Astrocyte (in vitro differentiated cells and primary cell): ENCODE measurements at regions not wholly inside any gene's neighbourhood (a gene's known extent, or its start where the extent isn't known, plus 50 kb on each side); places are given as distances from the start of the nearest gene placed in this dataset.

Experiments used
- DNase-seq: peaks from one replicate; pipeline ENCODE4 v3.0.0-alpha.2; 2010; ENCODE audit warnings: low read depth
- FAIRE-seq: peaks from 2 replicates; lab custom pipeline; 2011; peaks lifted over from hg19 to GRCh38; lab: Jason Lieb, UNC
- H2AFZ ChIP-seq: 2 replicates; pipeline ENCODE4 v1.6.0; 2012; ENCODE audit warnings: low read depth, low read length, inconsistent platforms
- H3K27ac ChIP-seq: 2 replicates; pipeline ENCODE4 v1.5.1; 2011; ENCODE audit warnings: low read depth, low read length, inconsistent platforms
- H3K27me3 ChIP-seq: 2 replicates; pipeline ENCODE4 v1.6.0; 2011; ENCODE audit warnings: low read length, inconsistent platforms; ENCODE audit not compliant: insufficient read depth
- H3K36me3 ChIP-seq: 2 replicates; pipeline ENCODE4 v1.5.1; 2011; ENCODE audit warnings: low read length, inconsistent platforms; ENCODE audit not compliant: insufficient read depth
- H3K4me1 ChIP-seq: 2 replicates; pipeline ENCODE4 v1.5.1; 2011; ENCODE audit warnings: low read length, inconsistent platforms; ENCODE audit not compliant: insufficient read depth
- H3K4me2 ChIP-seq: 2 replicates; pipeline ENCODE4 v1.6.0; 2012; ENCODE audit warnings: low read length, inconsistent platforms
- H3K4me3 ChIP-seq: 2 replicates; pipeline ENCODE4 v1.5.1; 2011; ENCODE audit warnings: low read depth, mild to moderate bottlenecking, low read length, inconsistent platforms; ENCODE audit not compliant: insufficient read depth
- H3K79me2 ChIP-seq: 2 replicates; pipeline ENCODE4 v1.6.0; 2012; ENCODE audit warnings: mild to moderate bottlenecking, low read length, inconsistent platforms; ENCODE audit not compliant: insufficient read depth
- H3K9ac ChIP-seq: 2 replicates; pipeline ENCODE4 v1.6.0; 2012; ENCODE audit warnings: mild to moderate bottlenecking, low read length, inconsistent platforms
- H3K9me3 ChIP-seq: 2 replicates; pipeline ENCODE4 v1.5.1; 2012; ENCODE audit warnings: low read depth, mild to moderate bottlenecking, low read length, inconsistent platforms; ENCODE audit not compliant: insufficient read depth
- H4K20me1 ChIP-seq: 2 replicates; pipeline ENCODE4 v1.6.0; 2012; ENCODE audit warnings: low read length, inconsistent platforms; ENCODE audit not compliant: insufficient read depth
- H3K27ac Mint-ChIP-seq: one replicate; pipeline ENCODE4 v1.8.0; 2021; ENCODE audit warnings: mild to moderate bottlenecking, mixed read lengths; ENCODE audit not compliant: unreplicated experiment
- H3K27me3 Mint-ChIP-seq: one replicate; pipeline ENCODE4 v1.8.0; 2021; ENCODE audit warnings: low read depth, mixed read lengths; ENCODE audit not compliant: unreplicated experiment
- H3K36me3 Mint-ChIP-seq: one replicate; pipeline ENCODE4 v1.8.0; 2021; ENCODE audit warnings: low read depth, mixed read lengths; ENCODE audit not compliant: unreplicated experiment
- H3K4me1 Mint-ChIP-seq: one replicate; pipeline ENCODE4 v1.8.0; 2021; ENCODE audit warnings: low read depth, mixed read lengths; ENCODE audit not compliant: unreplicated experiment
- H3K4me3 Mint-ChIP-seq: one replicate; pipeline ENCODE4 v1.8.0; 2021; ENCODE audit warnings: mild to moderate bottlenecking, moderate library complexity, mixed read lengths; ENCODE audit not compliant: unreplicated experiment
- H3K9me3 Mint-ChIP-seq: one replicate; pipeline ENCODE4 v1.8.0; 2021; ENCODE audit warnings: mild to moderate bottlenecking, mixed read lengths; ENCODE audit not compliant: unreplicated experiment
- EZH2 ChIP-seq: IDR thresholded peaks from 2 replicates; pipeline ENCODE4 v1.6.1; 2012; ENCODE audit warnings: mild to moderate bottlenecking, low read length, inconsistent platforms; ENCODE audit not compliant: insufficient read depth
- TF ChIP-seq, protein P1 (sequence below): IDR thresholded peaks from 2 replicates; pipeline ENCODE4 v1.5.1; 2011; ENCODE audit warnings: low read depth, mild to moderate bottlenecking, inconsistent platforms, low read length, moderate library complexity; ENCODE audit not compliant: insufficient read depth

GRCh38 chr21:41570791-41571355 lies 62.9 kb upstream of the TMPRSS2 start:
- FAIRE-seq (no peak), DNase-seq (no peak)
- no peaks in the 10 kb centered on the region for H3K4me1 Mint-ChIP-seq
- peaks cover 17% of the 10 kb centered on the region for H3K9me3 Mint-ChIP-seq
- H3K36me3 Mint-ChIP-seq, result no peaks in the 10 kb centered on the region
- Histone ChIP-seq H3K27me3 (no peaks in the 10 kb centered on the region), H3K27ac (no peak overlapping the region), H3K4me1 (no peaks in the 10 kb centered on the region), H3K4me3 (no peak overlapping the region), H4K20me1 (no peaks in the 10 kb centered on the region), H3K4me2 (no peak overlapping the region), H3K9me3 (no peaks in the 10 kb centered on the region), H3K79me2 (no peaks in the 10 kb centered on the region), H3K36me3 (no peaks in the 10 kb centered on the region), H2AFZ (no peak overlapping the region), H3K9ac (no peak overlapping the region)
- no peak overlapping the region for H3K4me3 Mint-ChIP-seq
- H3K27me3 Mint-ChIP-seq, result peaks cover 25% of the 10 kb centered on the region
- H3K27ac Mint-ChIP-seq, result no peak overlapping the region
- TF ChIP-seq, protein P1, sequence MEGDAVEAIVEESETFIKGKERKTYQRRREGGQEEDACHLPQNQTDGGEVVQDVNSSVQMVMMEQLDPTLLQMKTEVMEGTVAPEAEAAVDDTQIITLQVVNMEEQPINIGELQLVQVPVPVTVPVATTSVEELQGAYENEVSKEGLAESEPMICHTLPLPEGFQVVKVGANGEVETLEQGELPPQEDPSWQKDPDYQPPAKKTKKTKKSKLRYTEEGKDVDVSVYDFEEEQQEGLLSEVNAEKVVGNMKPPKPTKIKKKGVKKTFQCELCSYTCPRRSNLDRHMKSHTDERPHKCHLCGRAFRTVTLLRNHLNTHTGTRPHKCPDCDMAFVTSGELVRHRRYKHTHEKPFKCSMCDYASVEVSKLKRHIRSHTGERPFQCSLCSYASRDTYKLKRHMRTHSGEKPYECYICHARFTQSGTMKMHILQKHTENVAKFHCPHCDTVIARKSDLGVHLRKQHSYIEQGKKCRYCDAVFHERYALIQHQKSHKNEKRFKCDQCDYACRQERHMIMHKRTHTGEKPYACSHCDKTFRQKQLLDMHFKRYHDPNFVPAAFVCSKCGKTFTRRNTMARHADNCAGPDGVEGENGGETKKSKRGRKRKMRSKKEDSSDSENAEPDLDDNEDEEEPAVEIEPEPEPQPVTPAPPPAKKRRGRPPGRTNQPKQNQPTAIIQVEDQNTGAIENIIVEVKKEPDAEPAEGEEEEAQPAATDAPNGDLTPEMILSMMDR, result no peak
- TF ChIP-seq EZH2, result no peak

- H3K27ac ChIP-seq, result no peak overlapping the region
- no peak overlapping the region for H3K4me3 ChIP-seq
- H2AFZ ChIP-seq, result no peak overlapping the region
- TF ChIP-seq EZH2, result no peak
- TF ChIP-seq, protein P1, result no peak
- no peaks in the 10 kb centered on the region for H3K27me3 ChIP-seq
- no peaks in the 10 kb centered on the region for H4K20me1 ChIP-seq
- no peak overlapping the region for H3K9ac ChIP-seq
- peaks cover 5% of the 10 kb centered on the region for H3K4me1 Mint-ChIP-seq
- no peaks in the 10 kb centered on the region for H3K9me3 ChIP-seq
- H3K27ac Mint-ChIP-seq, result no peak overlapping the region
- no peaks in the 10 kb centered on the region for H3K79me2 ChIP-seq
- peaks cover 12% of the 10 kb centered on the region for H3K9me3 Mint-ChIP-seq
- FAIRE-seq, result no peak
- no peaks in the 10 kb centered on the region for H3K4me1 ChIP-seq
- DNase-seq, result no peak
- peaks cover 25% of the 10 kb centered on the region for H3K27me3 Mint-ChIP-seq
- H3K4me2 ChIP-seq, result no peak overlapping the region
- H3K36me3 ChIP-seq, result no peaks in the 10 kb centered on the region
- H3K4me3 Mint-ChIP-seq, result no peak overlapping the region
- no peaks in the 10 kb centered on the region for H3K36me3 Mint-ChIP-seq
These were observed 60.8 kb upstream of the TMPRSS2 start for GRCh38 chr21:41568606-41569385.
